SK-N-SH (cell line): ENCODE measurements at regions not wholly inside any gene's neighbourhood (a gene's known extent, or its start where the extent isn't known, plus 50 kb on each side); places are given as distances from the start of the nearest gene placed in this dataset.

Experiments used
- CTCF ChIA-PET: fragments of 300-600, 350-600 bp; formaldehyde crosslinking; extraction: SDS; loops from one replicate; lab custom pipeline; 2021; lab: Yijun Ruan, JAX
- POLR2A ChIA-PET: fragments of 350-600 bp; sonication (Branson Sonifier 250); formaldehyde crosslinking; extraction: SDS; loops from one replicate; lab custom pipeline; 2020; ENCODE audit warnings: antibody characterized with exemption, inconsistent platforms; lab: Yijun Ruan, JAX
- DNase-seq: peaks from one replicate; pipeline ENCODE4 v3.0.0; 2012
- H2AFZ ChIP-seq: fragments of 200-600 bp; sonication (generic); 2 replicates; pipeline ENCODE4 v1.8.1; 2016; ENCODE audit warnings: antibody characterized with exemption, mild to moderate bottlenecking, low read depth
- H3F3A ChIP-seq: fragments of 200-600 bp; sonication (generic); replicated peaks from 2 replicates; pipeline ENCODE3; 2016; ENCODE audit warnings: antibody characterized with exemption, mild to moderate bottlenecking; ENCODE audit not compliant: insufficient read depth
- H3K27ac ChIP-seq, 2 experiments: fragments of 200-500 bp in 1 of 2; fragments of 200-600 bp in 1 of 2; sonication (Bioruptor generic) in 1 of 2; sonication (generic), shearing (Covaris generic) in 1 of 2; 2 replicates each; pipeline versions ENCODE4 v1.5.1 to v1.6.1; 2014 to 2016; ENCODE audit warnings: low read depth in 2 of 2, inconsistent platforms in 1 of 2, low read length in 1 of 2, mild to moderate bottlenecking in 1 of 2, mixed read lengths in 1 of 2
- H3K27me3 ChIP-seq: fragments of 200-600 bp; sonication (generic), shearing (Covaris generic); 2 replicates; pipeline ENCODE4 v1.6.1; 2016; ENCODE audit warnings: mixed run types; ENCODE audit not compliant: insufficient read depth
- H3K36me3 ChIP-seq, 2 experiments: fragments of 200-500 bp in 1 of 2; fragments of 200-600 bp in 1 of 2; sonication (Bioruptor generic) in 1 of 2; sonication (generic) in 1 of 2; replicated peaks in 1 of 2; 2 replicates each; pipeline versions ENCODE3 to v1.5.1; 2014 to 2016; ENCODE audit warnings: low read length in 1 of 2, mild to moderate bottlenecking in 1 of 2; ENCODE audit not compliant: insufficient read depth in 2 of 2, control insufficient read depth in 1 of 2
- H3K4me1 ChIP-seq, 2 experiments: fragments of 200-500 bp in 1 of 2; fragments of 200-600 bp in 1 of 2; sonication (Bioruptor generic) in 1 of 2; sonication (generic), shearing (Covaris generic) in 1 of 2; 2 replicates each; pipeline versions ENCODE4 v1.5.1 to v1.6.1; 2014 to 2016; ENCODE audit warnings: low read depth in 1 of 2, low read length in 1 of 2, mixed run types in 1 of 2; ENCODE audit not compliant: insufficient read depth in 2 of 2, control insufficient read depth in 1 of 2
- H3K4me2 ChIP-seq: fragments of 200-600 bp; sonication (generic), shearing (Covaris generic); 2 replicates; pipeline ENCODE4 v1.6.1; 2017; ENCODE audit warnings: mixed run types
- H3K4me3 ChIP-seq, 2 experiments: fragments of 200-500 bp in 1 of 2; fragments of 200-600 bp in 1 of 2; sonication (Bioruptor generic) in 1 of 2; sonication (generic), shearing (Covaris generic) in 1 of 2; 2 replicates each; pipeline versions ENCODE4 v1.5.1 to v1.8.1; 2014 to 2016; ENCODE audit warnings: low read depth in 2 of 2, inconsistent platforms in 1 of 2, low read length in 1 of 2, mild to moderate bottlenecking in 1 of 2, mixed read lengths in 1 of 2, moderate library complexity in 1 of 2
- H3K79me2 ChIP-seq: fragments of 200-600 bp; sonication (generic); 2 replicates; pipeline ENCODE4 v1.8.1; 2017; ENCODE audit warnings: mild to moderate bottlenecking; ENCODE audit not compliant: insufficient read depth
- H3K9ac ChIP-seq: fragments of 200-600 bp; sonication (generic); 2 replicates; pipeline ENCODE4 v1.6.1; 2017; ENCODE audit warnings: mixed run types
- H3K9me2 ChIP-seq: fragments of 200-600 bp; sonication (generic); 2 replicates; pipeline ENCODE4 v1.6.1; 2017; ENCODE audit warnings: mixed run types
- H3K9me3 ChIP-seq: fragments of 200-600 bp; sonication (generic); 2 replicates; pipeline ENCODE4 v1.6.1; 2017; ENCODE audit warnings: mixed run types, mild to moderate bottlenecking, moderate library complexity
- H4K20me1 ChIP-seq: fragments of 200-600 bp; sonication (generic); 2 replicates; pipeline ENCODE4 v1.6.1; 2017; ENCODE audit warnings: mild to moderate bottlenecking, mixed run types; ENCODE audit not compliant: insufficient read depth
- CHD2 ChIP-seq: fragments of 150-350 bp; IDR thresholded peaks from 2 replicates; pipeline ENCODE4 v1.6.1; 2018; ENCODE audit warnings: low read length; ENCODE audit not compliant: partially characterized antibody
- ELF1 ChIP-seq: IDR thresholded peaks from 2 replicates; pipeline ENCODE4 v1.4.0; 2012
- GABPA ChIP-seq: IDR thresholded peaks from 2 replicates; pipeline ENCODE4 v1.4.0; 2012; ENCODE audit warnings: low read depth, mild to moderate bottlenecking
- JUND ChIP-seq: IDR thresholded peaks from 2 replicates; pipeline ENCODE4 v1.4.0; 2012
- MEF2A ChIP-seq: IDR thresholded peaks from 2 replicates; pipeline ENCODE4 v1.4.0; 2012; ENCODE audit warnings: low read depth, borderline replicate concordance
- NFIC ChIP-seq: IDR thresholded peaks from 2 replicates; pipeline ENCODE4 v1.4.0; 2012; ENCODE audit warnings: borderline replicate concordance
- NRF1 ChIP-seq: IDR thresholded peaks from 2 replicates; pipeline ENCODE4 v1.6.1; 2012; ENCODE audit warnings: low read depth, mild to moderate bottlenecking, low read length
- POLR2AphosphoS5 ChIP-seq: IDR thresholded peaks from 2 replicates; pipeline ENCODE4 v1.6.1; 2012; ENCODE audit warnings: low read depth, low read length
- RFX5 ChIP-seq: IDR thresholded peaks from 2 replicates; pipeline ENCODE4 v1.6.1; 2012; ENCODE audit warnings: mild to moderate bottlenecking, improper control_type of control experiment, low read length
- RXRA ChIP-seq: IDR thresholded peaks from 2 replicates; pipeline ENCODE4 v1.4.0; 2012; ENCODE audit warnings: low read depth, mild to moderate bottlenecking, borderline replicate concordance
- TAF1 ChIP-seq: IDR thresholded peaks from 2 replicates; pipeline ENCODE4 v1.6.1; 2012; ENCODE audit warnings: low read depth, mild to moderate bottlenecking, low read length, moderate library complexity, borderline replicate concordance
- TCF12 ChIP-seq: IDR thresholded peaks from 2 replicates; pipeline ENCODE4 v1.4.0; 2012
- TEAD4 ChIP-seq: IDR thresholded peaks from 2 replicates; pipeline ENCODE4 v1.4.0; 2012; ENCODE audit warnings: mild to moderate bottlenecking, borderline replicate concordance; ENCODE audit not compliant: insufficient read depth
- WGBS: methylation state at CpG from one replicate; pipeline ENCODE4 v1.1.6; 2017; ENCODE audit warnings: low lambda C conversion rate; 5-methylcytosine and 5-hydroxymethylcytosine counted together
- TF ChIP-seq, protein P1 (sequence below): fragments of 200-600 bp; sonication (generic); IDR thresholded peaks from 2 replicates; pipeline ENCODE4 v1.6.1; 2017; ENCODE audit warnings: antibody characterized with exemption, mild to moderate bottlenecking, moderate library complexity
- TF ChIP-seq, protein P2 (sequence below): IDR thresholded peaks from 2 replicates; pipeline ENCODE4 v1.4.0; 2012; ENCODE audit warnings: low read depth
- TF ChIP-seq, protein P3 (sequence below): IDR thresholded peaks from 2 replicates; pipeline ENCODE4 v1.4.0; 2012; ENCODE audit warnings: low read depth, borderline replicate concordance

DNA sequence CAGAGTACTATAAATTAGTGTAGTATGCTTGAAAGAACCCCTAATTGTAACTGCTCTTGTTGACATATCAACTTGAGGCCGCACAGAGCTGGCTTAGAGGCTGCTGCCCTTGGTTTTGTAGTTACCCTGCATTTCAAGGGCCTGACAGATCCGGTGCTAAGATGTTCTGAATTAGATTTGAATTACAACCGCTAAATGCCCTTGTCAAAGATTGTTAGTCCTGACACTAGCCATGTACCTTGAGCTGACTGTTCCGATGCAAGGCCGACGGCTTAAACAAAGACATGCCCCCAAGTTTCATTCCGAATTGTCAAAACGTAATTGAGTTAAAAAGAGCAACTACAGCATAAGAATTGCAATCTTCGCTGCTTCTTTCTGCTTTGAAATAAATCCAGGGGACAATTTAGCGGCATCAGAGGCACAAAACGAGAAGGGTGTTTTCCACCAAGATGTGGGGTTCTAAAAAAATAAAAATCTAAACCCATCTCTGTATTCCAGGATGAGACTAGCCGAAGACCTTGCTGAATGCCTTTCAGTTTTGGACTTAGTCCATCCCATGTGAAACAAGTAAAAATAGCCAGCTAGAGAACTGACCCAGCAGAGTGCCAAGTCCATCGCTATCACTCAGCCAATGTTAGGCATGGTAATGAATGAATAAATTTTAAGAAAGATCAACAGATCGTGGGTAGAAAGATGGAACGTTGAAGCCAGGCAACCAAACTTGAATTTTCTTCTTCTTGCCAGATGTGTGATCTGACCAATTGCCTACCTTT is 148.7 kb downstream of the DICER1 start (continued):
- TF ChIP-seq, protein P1, sequence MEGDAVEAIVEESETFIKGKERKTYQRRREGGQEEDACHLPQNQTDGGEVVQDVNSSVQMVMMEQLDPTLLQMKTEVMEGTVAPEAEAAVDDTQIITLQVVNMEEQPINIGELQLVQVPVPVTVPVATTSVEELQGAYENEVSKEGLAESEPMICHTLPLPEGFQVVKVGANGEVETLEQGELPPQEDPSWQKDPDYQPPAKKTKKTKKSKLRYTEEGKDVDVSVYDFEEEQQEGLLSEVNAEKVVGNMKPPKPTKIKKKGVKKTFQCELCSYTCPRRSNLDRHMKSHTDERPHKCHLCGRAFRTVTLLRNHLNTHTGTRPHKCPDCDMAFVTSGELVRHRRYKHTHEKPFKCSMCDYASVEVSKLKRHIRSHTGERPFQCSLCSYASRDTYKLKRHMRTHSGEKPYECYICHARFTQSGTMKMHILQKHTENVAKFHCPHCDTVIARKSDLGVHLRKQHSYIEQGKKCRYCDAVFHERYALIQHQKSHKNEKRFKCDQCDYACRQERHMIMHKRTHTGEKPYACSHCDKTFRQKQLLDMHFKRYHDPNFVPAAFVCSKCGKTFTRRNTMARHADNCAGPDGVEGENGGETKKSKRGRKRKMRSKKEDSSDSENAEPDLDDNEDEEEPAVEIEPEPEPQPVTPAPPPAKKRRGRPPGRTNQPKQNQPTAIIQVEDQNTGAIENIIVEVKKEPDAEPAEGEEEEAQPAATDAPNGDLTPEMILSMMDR: no peak
- TF ChIP-seq CHD2: peak; percentile 36
- TF ChIP-seq, all 33 proteins: peak for 15

DNA sequence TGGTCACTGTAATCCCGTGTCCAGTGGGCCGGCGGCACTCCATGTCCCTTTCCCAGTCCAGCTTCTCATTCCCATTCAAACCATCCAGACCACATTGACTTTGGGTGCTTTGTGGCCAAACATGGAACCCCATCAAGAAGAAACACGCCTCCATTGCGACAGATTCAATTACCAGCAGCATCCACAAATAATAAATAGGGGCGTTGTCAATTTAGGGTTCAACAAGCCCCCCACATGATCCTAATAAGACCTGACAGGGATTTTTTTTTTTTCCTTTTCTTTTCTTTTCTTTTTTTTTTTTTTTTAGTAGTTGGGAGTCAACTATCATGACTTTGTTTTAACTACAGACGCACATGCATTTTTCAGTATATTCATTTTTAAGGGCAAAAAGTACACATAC is 149.4 kb downstream of the DICER1 start:
- H3K9ac ChIP-seq: no peak overlapping the region
- H3F3A ChIP-seq: no peaks in the 10 kb centered on the region
- no peak for TF ChIP-seq NRF1
- no peak for TF ChIP-seq TEAD4
- no peak for TF ChIP-seq GABPA
- TF ChIP-seq, protein P1: no peak
- no peak for TF ChIP-seq CHD2
- no peak for TF ChIP-seq JUND
- TF ChIP-seq POLR2AphosphoS5: no peak
- TF ChIP-seq ELF1: no peak
- TF ChIP-seq, protein P2, sequence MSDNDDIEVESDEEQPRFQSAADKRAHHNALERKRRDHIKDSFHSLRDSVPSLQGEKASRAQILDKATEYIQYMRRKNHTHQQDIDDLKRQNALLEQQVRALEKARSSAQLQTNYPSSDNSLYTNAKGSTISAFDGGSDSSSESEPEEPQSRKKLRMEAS: no peak
- no peak for TF ChIP-seq RFX5
- no peak for TF ChIP-seq TCF12
- TF ChIP-seq, protein P3, sequence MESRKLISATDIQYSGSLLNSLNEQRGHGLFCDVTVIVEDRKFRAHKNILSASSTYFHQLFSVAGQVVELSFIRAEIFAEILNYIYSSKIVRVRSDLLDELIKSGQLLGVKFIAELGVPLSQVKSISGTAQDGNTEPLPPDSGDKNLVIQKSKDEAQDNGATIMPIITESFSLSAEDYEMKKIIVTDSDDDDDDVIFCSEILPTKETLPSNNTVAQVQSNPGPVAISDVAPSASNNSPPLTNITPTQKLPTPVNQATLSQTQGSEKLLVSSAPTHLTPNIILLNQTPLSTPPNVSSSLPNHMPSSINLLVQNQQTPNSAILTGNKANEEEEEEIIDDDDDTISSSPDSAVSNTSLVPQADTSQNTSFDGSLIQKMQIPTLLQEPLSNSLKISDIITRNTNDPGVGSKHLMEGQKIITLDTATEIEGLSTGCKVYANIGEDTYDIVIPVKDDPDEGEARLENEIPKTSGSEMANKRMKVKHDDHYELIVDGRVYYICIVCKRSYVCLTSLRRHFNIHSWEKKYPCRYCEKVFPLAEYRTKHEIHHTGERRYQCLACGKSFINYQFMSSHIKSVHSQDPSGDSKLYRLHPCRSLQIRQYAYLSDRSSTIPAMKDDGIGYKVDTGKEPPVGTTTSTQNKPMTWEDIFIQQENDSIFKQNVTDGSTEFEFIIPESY: no peak
- TF ChIP-seq NFIC: no peak
- no peak for TF ChIP-seq RXRA
- no peak for TF ChIP-seq MEF2A
- no peak for TF ChIP-seq TAF1
- no peak overlapping the region for H3K4me3 ChIP-seq
- no peaks in the 10 kb centered on the region for H3K79me2 ChIP-seq
- H3K36me3 ChIP-seq: no peaks in the 10 kb centered on the region
- no peaks in the 10 kb centered on the region for H3K9me3 ChIP-seq
- H3K9me2 ChIP-seq: no peaks in the 10 kb centered on the region
- H3K27me3 ChIP-seq: no peaks in the 10 kb centered on the region
- ChIA-PET POLR2A (no interaction called here), CTCF (interaction anchor here (0.8 kb wide), 2 partner anchors 93 to 424 kb away, joined by 3 read pairs; no protein-coding TSS in a partner anchor)
- H4K20me1 ChIP-seq: no peaks in the 10 kb centered on the region
- DNase-seq: no peak
- peak overlapping the region in 1 of 2 experiments; percentile 53; a peak in 1 of 4 replicates for H3K27ac ChIP-seq
- H3K4me2 ChIP-seq: no peak overlapping the region; the same call in 1 of the 2 replicates
- 52% methylated on average over 7 of the region's 7 CpGs for WGBS
- peaks cover 0 to 22% of the 10 kb centered on the region in 2 experiments; a peak in 2 of 4 replicates for H3K4me1 ChIP-seq
- H2AFZ ChIP-seq: no peak overlapping the region
